HepG2 (cell line): ENCODE measurements at regions not wholly inside any gene's neighbourhood (a gene's known extent, or its start where the extent isn't known, plus 50 kb on each side); places are given as distances from the start of the nearest gene placed in this dataset.

ENCODE experiments used
- MXI1 ChIP-seq: IDR thresholded peaks from 3 replicates; pipeline ENCODE4 v1.6.1; 2012; ENCODE audit warnings: low read depth, low read length, inconsistent platforms, borderline replicate concordance
- POLR2AphosphoS2 ChIP-seq: IDR thresholded peaks from 2 replicates; pipeline ENCODE4 v1.6.1; 2011; ENCODE audit warnings: low read depth, low read length, improper control_type of control experiment
- POLR2AphosphoS5 ChIP-seq: IDR thresholded peaks from 2 replicates; pipeline ENCODE4 v1.6.1; 2012; ENCODE audit warnings: low read depth, low read length
- ZSCAN20 ChIP-seq: sonication (generic); formaldehyde crosslinking; IDR thresholded peaks from 2 replicates; pipeline ENCODE4 v1.4.0; 2020; ENCODE audit warnings: missing genetic modification reagents, mild to moderate bottlenecking, borderline replicate concordance
- TF ChIP-seq, protein P1 (sequence below): sonication (generic); formaldehyde crosslinking; IDR thresholded peaks from 2 replicates; pipeline ENCODE4 v1.5.0; 2020; ENCODE audit warnings: mild to moderate bottlenecking, missing genetic modification reagents, moderate library complexity

DNA sequence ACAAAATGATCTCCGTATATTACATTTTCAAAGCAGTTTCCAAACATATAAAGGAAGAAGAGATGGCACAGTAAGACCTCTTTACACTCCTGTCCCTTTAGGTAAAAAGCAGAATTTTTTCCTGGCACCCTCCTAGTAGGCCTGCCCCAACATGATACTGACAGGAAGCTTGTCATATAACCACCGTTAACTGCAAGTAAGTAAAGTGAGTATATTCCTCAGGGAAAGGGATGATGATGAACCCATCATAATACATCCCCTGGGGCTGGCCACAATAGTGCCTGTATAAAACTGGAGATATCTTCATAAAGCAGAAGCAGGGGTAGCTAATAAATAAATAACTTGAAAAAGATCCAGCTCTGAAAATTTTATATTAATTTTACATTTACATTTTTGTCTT, 893.0 kb downstream of the DIPK2A start:
- no peak for TF ChIP-seq ZSCAN20 (CRISPR knock-in tag)
- TF ChIP-seq POLR2AphosphoS2, result no peak
- TF ChIP-seq POLR2AphosphoS5, result no peak
- no peak for TF ChIP-seq MXI1
- TF ChIP-seq, protein P1, sequence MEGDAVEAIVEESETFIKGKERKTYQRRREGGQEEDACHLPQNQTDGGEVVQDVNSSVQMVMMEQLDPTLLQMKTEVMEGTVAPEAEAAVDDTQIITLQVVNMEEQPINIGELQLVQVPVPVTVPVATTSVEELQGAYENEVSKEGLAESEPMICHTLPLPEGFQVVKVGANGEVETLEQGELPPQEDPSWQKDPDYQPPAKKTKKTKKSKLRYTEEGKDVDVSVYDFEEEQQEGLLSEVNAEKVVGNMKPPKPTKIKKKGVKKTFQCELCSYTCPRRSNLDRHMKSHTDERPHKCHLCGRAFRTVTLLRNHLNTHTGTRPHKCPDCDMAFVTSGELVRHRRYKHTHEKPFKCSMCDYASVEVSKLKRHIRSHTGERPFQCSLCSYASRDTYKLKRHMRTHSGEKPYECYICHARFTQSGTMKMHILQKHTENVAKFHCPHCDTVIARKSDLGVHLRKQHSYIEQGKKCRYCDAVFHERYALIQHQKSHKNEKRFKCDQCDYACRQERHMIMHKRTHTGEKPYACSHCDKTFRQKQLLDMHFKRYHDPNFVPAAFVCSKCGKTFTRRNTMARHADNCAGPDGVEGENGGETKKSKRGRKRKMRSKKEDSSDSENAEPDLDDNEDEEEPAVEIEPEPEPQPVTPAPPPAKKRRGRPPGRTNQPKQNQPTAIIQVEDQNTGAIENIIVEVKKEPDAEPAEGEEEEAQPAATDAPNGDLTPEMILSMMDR, result no peak
